HG03558 (cell line): ENCODE measurements at regions not wholly inside any gene's neighbourhood (a gene's known extent, or its start where the extent isn't known, plus 50 kb on each side); places are given as distances from the start of the nearest gene placed in this dataset.
"Not testable (repeated sequence)": the region's sequence is repeated elsewhere in the genome, so short reads cannot be mapped to it uniquely, and the experiment has no call there.

ENCODE experiments used
- ATAC-seq: cut with Tn5 transposase; IDR thresholded peaks from one replicate; pipeline ENCODE4 v1.9.1; 2021; ENCODE audit warnings: moderate number of reproducible peaks; ENCODE audit not compliant: unreplicated experiment; ENCODE audit errors: extremely low read depth

GRCh38 chr7:10315881-10316280 lies 657.8 kb upstream of the PHF14 start:
- no peak for ATAC-seq

GRCh38 chr7:10316488-10316887 lies 657.2 kb upstream of the PHF14 start:
- ATAC-seq, result no peak

GRCh38 chr7:10325395-10325794 lies 648.3 kb upstream of the PHF14 start:
- no peak for ATAC-seq

GRCh38 chr7:10343108-10343507 lies 630.6 kb upstream of the PHF14 start:
- no peak for ATAC-seq

- no peak for ATAC-seq
Measured at GRCh38 chr7:10346032-10346431, 627.6 kb upstream of the PHF14 start.

- ATAC-seq, result no peak
Measured at GRCh38 chr7:10355816-10356215, 617.9 kb upstream of the PHF14 start.

GRCh38 chr7:10360050-10360449 lies 613.6 kb upstream of the PHF14 start:
- ATAC-seq, result no peak

- no peak for ATAC-seq
Measured at GRCh38 chr7:10401793-10402192, 571.9 kb upstream of the PHF14 start.

GRCh38 chr7:10412422-10413019 lies 561.2 kb upstream of the PHF14 start:
- ATAC-seq, result no peak

- ATAC-seq, result no peak
Measured at GRCh38 chr7:10418985-10419384, 554.7 kb upstream of the PHF14 start.

- ATAC-seq, result no peak
Measured at GRCh38 chr7:10429031-10429430, 544.6 kb upstream of the PHF14 start.

GRCh38 chr7:10429511-10429910 lies 544.2 kb upstream of the PHF14 start:
- ATAC-seq, result no peak

- no peak for ATAC-seq
Measured at GRCh38 chr7:10436302-10436701, 537.4 kb upstream of the PHF14 start.

- no peak for ATAC-seq
Measured at GRCh38 chr7:10439027-10439426, 534.6 kb upstream of the PHF14 start.

- no peak for ATAC-seq
Measured at GRCh38 chr7:10455936-10456335, 517.7 kb upstream of the PHF14 start.

- ATAC-seq, result no peak
Measured at GRCh38 chr7:10460474-10460873, 513.2 kb upstream of the PHF14 start.

GRCh38 chr7:10463701-10464100 lies 510.0 kb upstream of the PHF14 start:
- ATAC-seq, result no peak

GRCh38 chr7:10465536-10465935 lies 508.1 kb upstream of the PHF14 start:
- not testable (repeated sequence) for ATAC-seq

GRCh38 chr7:10468908-10469307 lies 504.8 kb upstream of the PHF14 start:
- ATAC-seq, result no peak

GRCh38 chr7:10469476-10469875 lies 504.2 kb upstream of the PHF14 start:
- ATAC-seq, result no peak

GRCh38 chr7:10471280-10472058 lies 502.2 kb upstream of the PHF14 start:
- ATAC-seq, result no peak

GRCh38 chr7:10472115-10472514 lies 501.6 kb upstream of the PHF14 start:
- no peak for ATAC-seq
